ENCODE measurements at regions not wholly inside any gene's neighbourhood (a gene's known extent, or its start where the extent isn't known, plus 50 kb on each side); places are given as distances from the start of the nearest gene placed in this dataset.

DNA sequence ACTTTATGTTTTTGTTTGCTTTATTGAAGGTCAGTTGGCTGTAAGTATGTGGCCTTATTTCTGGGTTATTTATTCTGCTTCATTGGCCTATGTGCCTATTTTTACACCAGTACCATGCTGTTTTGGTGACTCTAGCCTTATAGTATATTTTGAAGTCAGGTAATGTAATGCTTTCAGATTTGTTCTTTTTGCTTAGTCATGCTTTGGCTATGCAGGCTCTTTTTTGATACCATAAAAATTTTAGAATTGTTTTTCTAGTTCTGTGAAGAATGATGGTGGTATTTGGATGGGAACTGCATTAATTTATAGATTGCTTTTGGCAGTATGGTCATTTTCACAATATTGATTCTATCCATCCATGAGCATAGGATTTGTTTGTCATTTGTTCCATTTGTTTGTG lies 63.5 kb upstream of the TTC14 start:
- no peak for DNase-seq

DNA sequence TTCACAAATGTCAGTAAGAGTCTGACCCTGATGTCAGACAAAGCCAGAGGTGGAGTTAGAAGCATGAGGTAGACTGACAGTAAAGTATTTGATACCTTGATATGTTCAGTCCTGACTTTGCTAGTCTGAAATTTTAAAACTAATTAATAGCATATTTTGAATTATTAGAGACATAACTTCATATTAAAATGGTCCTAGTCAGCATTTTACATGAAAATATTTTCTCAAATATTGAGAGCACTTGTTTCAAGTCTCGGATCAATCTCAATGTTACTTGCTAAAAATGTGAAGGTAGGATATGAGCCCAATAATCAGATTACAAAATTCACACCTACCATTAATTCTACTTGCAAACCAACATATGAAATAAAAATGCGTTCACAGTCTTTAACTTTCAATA lies 58.1 kb upstream of the TTC14 start:
- no peak for DNase-seq

DNA sequence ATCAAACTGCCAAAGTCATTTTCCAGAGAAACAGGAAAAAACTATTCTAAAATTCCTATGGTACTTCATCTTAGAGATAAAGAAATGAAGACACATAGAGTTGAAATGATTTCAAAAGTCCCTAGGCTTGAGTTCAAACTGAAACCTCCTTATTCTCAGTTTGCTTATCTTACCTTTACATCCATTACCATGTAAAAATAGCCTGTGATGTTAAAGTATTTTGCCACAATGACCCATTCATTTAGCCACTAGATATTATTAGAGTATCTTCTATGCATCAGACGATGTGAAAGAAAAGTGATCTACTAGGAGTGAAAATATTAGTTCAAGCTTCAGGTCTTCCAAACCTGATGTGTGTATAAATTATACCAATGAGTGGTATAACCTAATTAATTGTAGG lies 55.1 kb upstream of the TTC14 start:
- no peak for DNase-seq

DNA sequence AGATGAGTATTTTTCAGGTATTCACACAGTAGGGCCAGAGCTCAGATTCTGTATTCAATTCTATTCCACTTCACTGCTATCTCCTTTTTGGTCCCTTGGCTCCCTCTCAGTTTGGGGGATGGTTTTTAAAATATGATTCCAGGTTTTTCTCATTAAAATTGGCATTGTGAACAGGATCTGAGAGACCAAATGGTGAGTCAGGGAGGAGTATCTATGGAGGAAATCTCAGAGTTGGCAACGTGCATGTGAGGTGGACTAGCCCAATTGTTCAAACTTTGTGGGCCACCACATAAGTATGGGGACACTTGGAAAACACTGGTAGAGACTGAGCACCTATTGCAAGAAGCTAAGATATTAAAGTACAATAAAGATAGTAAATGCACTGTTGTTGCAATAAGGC lies 53.9 kb upstream of the TTC14 start:
- DNase-seq: no peak
